SK-N-SH treated with all-trans-retinoic acid at 6 μM for 48 hours (cell line): ENCODE measurements at regions not wholly inside any gene's neighbourhood (a gene's known extent, or its start where the extent isn't known, plus 50 kb on each side); places are given as distances from the start of the nearest gene placed in this dataset.

Experiments used
- ATAC-seq: fragments of 200-7000 bp; cut with Tn5 transposase; 3 replicates; pipeline ENCODE4 v1.9.1; 2020; ENCODE audit warnings: mild to moderate bottlenecking, moderate library complexity
- ARNTL ChIP-seq: fragments of 450-650 bp; formaldehyde crosslinking; IDR thresholded peaks from 2 replicates; pipeline ENCODE4 v1.5.0; 2020; ENCODE audit warnings: low read depth, mild to moderate bottlenecking, moderate library complexity, borderline replicate concordance
- BACH2 ChIP-seq: fragments of 250-450 bp; sonication (Bioruptor Pico); IDR thresholded peaks from 2 replicates; pipeline ENCODE4 v1.9.0; 2021; ENCODE audit warnings: mild to moderate bottlenecking, borderline replicate concordance
- CSDC2 ChIP-seq: fragments of 250-450 bp; sonication (Bioruptor Pico); IDR thresholded peaks from 2 replicates; pipeline ENCODE4 v1.5.0; 2020; ENCODE audit warnings: mild to moderate bottlenecking, moderate library complexity
- GLIS3 ChIP-seq: fragments of 250-450 bp; sonication (Bioruptor Pico); IDR thresholded peaks from 2 replicates; pipeline ENCODE4 v1.5.0; 2020; ENCODE audit warnings: mild to moderate bottlenecking, moderate library complexity
- ISL1 ChIP-seq: fragments of 250-450 bp; sonication (Bioruptor Pico); IDR thresholded peaks from 2 replicates; pipeline ENCODE4 v2.1.2; 2022; ENCODE audit warnings: mild to moderate bottlenecking, moderate library complexity
- OSR1 ChIP-seq: fragments of 250-450 bp; sonication (Bioruptor Pico); IDR thresholded peaks from 2 replicates; pipeline ENCODE4 v1.8.0; 2022; ENCODE audit warnings: moderate library complexity, mild to moderate bottlenecking, inconsistent platforms
- PPARA ChIP-seq: fragments of 250-450 bp; sonication (Bioruptor Pico); IDR thresholded peaks from 2 replicates; pipeline ENCODE4 v1.5.0; 2020; ENCODE audit warnings: mild to moderate bottlenecking, borderline replicate concordance
- RARB ChIP-seq: fragments of 250-450 bp; sonication (Bioruptor Pico); IDR thresholded peaks from 2 replicates; pipeline ENCODE4 v1.8.0; 2021; ENCODE audit warnings: mild to moderate bottlenecking, moderate library complexity
- SNAI2 ChIP-seq: fragments of 250-450 bp; sonication (Bioruptor Pico); IDR thresholded peaks from 2 replicates; pipeline ENCODE4 v1.5.0; 2020; ENCODE audit warnings: mild to moderate bottlenecking, moderate library complexity
- TOX ChIP-seq: fragments of 250-450 bp; sonication (Bioruptor Pico); IDR thresholded peaks from 2 replicates; pipeline ENCODE4 v1.8.0; 2021; ENCODE audit warnings: mild to moderate bottlenecking, moderate library complexity, borderline replicate concordance
- ZC3H10 ChIP-seq: fragments of 250-450 bp; sonication (Bioruptor Pico); IDR thresholded peaks from 2 replicates; pipeline ENCODE4 v1.5.1; 2021; ENCODE audit warnings: mild to moderate bottlenecking, moderate library complexity
- ZFP3 ChIP-seq: fragments of 250-450 bp; sonication (Bioruptor Pico); IDR thresholded peaks from 2 replicates; pipeline ENCODE4 v1.5.0; 2020; ENCODE audit warnings: mild to moderate bottlenecking, moderate library complexity
- ZFP30 ChIP-seq: fragments of 450-650 bp; formaldehyde crosslinking; IDR thresholded peaks from 2 replicates; pipeline ENCODE4 v1.5.0; 2022; ENCODE audit warnings: mild to moderate bottlenecking, moderate library complexity
- ZNF565 ChIP-seq: fragments of 450-650 bp; formaldehyde crosslinking; conservative IDR thresholded peaks from 2 replicates; pipeline ENCODE4 v1.5.0; 2020; ENCODE audit warnings: low read depth, mild to moderate bottlenecking, moderate library complexity
- ZNF70 ChIP-seq: fragments of 450-650 bp; formaldehyde crosslinking; IDR thresholded peaks from 2 replicates; pipeline ENCODE4 v1.5.0; 2020; ENCODE audit warnings: mild to moderate bottlenecking, moderate library complexity
- ZNF8 ChIP-seq: fragments of 450-650 bp; formaldehyde crosslinking; IDR thresholded peaks from 2 replicates; pipeline ENCODE4 v1.5.0; 2020; ENCODE audit warnings: mild to moderate bottlenecking, moderate library complexity
- TF ChIP-seq, protein P1 (sequence below): fragments of 250-450 bp; sonication (Bioruptor Pico); IDR thresholded peaks from 2 replicates; pipeline ENCODE4 v1.8.0; 2021; ENCODE audit warnings: low read depth, mild to moderate bottlenecking, moderate library complexity, borderline replicate concordance
- TF ChIP-seq, protein P2 (sequence below): fragments of 250-450 bp; sonication (Bioruptor Pico); IDR thresholded peaks from 2 replicates; pipeline ENCODE4 v1.5.1; 2021; ENCODE audit warnings: mild to moderate bottlenecking, moderate library complexity
- TF ChIP-seq, protein P3 (sequence below): fragments of 250-450 bp; sonication (Bioruptor Pico); IDR thresholded peaks from 2 replicates; pipeline ENCODE4 v1.5.0; 2020; ENCODE audit warnings: mild to moderate bottlenecking, moderate library complexity
- TF ChIP-seq, protein P4 (sequence below): fragments of 250-450 bp; sonication (Bioruptor Pico); IDR thresholded peaks from 2 replicates; pipeline ENCODE4 v1.8.0; 2020; ENCODE audit warnings: mild to moderate bottlenecking, moderate library complexity, borderline replicate concordance

DNA sequence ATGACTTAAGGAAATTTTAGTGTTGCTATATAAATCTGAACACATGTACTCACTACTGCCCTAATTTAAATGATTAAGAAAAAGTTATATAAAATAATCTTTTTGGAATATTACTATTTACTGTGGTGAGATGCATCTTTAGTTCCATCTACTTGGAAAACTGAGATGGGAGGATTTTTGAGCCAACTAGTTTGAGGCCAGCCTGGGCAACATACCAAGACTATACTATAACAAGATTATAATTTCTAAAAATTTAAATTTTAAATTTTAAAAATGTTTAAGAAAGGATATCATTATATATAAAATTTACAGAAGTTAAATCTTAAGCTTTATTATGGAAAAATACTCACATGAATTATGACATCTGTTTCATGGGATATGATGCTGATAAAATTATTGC is 530.8 kb upstream of the IGFBP3 start:
- TF ChIP-seq ISL1 (no peak), CSDC2 (no peak), TOX (no peak), PPARA (CRISPR knock-in tag) (no peak)
- TF ChIP-seq, protein P1, sequence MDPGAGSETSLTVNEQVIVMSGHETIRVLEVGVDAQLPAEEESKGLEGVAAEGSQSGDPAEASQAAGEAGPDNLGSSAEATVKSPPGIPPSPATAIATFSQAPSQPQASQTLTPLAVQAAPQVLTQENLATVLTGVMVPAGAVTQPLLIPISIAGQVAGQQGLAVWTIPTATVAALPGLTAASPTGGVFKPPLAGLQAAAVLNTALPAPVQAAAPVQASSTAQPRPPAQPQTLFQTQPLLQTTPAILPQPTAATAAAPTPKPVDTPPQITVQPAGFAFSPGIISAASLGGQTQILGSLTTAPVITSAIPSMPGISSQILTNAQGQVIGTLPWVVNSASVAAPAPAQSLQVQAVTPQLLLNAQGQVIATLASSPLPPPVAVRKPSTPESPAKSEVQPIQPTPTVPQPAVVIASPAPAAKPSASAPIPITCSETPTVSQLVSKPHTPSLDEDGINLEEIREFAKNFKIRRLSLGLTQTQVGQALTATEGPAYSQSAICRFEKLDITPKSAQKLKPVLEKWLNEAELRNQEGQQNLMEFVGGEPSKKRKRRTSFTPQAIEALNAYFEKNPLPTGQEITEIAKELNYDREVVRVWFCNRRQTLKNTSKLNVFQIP (CRISPR knock-in tag) = no peak
- TF ChIP-seq, all 23 proteins: peak for 0

DNA sequence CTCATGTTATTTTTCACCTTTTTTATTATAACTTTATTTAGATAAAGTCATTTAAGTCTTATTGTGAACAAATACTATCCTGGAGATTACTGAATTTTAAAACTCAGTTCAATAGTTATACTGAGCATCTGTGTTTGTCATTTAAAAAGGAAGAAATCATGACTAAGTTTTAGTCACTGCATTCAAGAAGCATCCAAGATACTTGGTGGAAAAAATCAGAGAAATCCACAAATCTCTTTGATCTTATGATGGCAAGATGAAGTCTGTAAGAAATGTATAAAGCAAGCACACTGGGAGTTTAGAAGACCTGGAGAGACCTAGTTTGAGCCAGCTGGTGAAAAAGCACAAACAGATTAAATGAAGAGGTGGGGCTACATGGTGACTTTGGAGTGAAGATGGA is 529.8 kb upstream of the IGFBP3 start:
- TF ChIP-seq, protein P2, sequence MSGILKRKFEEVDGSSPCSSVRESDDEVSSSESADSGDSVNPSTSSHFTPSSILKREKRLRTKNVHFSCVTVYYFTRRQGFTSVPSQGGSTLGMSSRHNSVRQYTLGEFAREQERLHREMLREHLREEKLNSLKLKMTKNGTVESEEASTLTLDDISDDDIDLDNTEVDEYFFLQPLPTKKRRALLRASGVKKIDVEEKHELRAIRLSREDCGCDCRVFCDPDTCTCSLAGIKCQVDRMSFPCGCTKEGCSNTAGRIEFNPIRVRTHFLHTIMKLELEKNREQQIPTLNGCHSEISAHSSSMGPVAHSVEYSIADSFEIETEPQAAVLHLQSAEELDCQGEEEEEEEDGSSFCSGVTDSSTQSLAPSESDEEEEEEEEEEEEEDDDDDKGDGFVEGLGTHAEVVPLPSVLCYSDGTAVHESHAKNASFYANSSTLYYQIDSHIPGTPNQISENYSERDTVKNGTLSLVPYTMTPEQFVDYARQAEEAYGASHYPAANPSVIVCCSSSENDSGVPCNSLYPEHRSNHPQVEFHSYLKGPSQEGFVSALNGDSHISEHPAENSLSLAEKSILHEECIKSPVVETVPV (CRISPR knock-in tag) = no peak
- TF ChIP-seq ZC3H10 (CRISPR knock-in tag) (no peak), CSDC2 (no peak), ZNF8 (no peak), ZFP3 (no peak)
- TF ChIP-seq, protein P3, sequence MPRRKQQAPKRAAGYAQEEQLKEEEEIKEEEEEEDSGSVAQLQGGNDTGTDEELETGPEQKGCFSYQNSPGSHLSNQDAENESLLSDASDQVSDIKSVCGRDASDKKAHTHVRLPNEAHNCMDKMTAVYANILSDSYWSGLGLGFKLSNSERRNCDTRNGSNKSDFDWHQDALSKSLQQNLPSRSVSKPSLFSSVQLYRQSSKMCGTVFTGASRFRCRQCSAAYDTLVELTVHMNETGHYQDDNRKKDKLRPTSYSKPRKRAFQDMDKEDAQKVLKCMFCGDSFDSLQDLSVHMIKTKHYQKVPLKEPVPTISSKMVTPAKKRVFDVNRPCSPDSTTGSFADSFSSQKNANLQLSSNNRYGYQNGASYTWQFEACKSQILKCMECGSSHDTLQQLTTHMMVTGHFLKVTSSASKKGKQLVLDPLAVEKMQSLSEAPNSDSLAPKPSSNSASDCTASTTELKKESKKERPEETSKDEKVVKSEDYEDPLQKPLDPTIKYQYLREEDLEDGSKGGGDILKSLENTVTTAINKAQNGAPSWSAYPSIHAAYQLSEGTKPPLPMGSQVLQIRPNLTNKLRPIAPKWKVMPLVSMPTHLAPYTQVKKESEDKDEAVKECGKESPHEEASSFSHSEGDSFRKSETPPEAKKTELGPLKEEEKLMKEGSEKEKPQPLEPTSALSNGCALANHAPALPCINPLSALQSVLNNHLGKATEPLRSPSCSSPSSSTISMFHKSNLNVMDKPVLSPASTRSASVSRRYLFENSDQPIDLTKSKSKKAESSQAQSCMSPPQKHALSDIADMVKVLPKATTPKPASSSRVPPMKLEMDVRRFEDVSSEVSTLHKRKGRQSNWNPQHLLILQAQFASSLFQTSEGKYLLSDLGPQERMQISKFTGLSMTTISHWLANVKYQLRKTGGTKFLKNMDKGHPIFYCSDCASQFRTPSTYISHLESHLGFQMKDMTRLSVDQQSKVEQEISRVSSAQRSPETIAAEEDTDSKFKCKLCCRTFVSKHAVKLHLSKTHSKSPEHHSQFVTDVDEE (CRISPR knock-in tag) = no peak
- no peak for ATAC-seq

More for the DNA sequence above, 530.8 kb upstream of the IGFBP3 start:
- ATAC-seq = no peak

DNA sequence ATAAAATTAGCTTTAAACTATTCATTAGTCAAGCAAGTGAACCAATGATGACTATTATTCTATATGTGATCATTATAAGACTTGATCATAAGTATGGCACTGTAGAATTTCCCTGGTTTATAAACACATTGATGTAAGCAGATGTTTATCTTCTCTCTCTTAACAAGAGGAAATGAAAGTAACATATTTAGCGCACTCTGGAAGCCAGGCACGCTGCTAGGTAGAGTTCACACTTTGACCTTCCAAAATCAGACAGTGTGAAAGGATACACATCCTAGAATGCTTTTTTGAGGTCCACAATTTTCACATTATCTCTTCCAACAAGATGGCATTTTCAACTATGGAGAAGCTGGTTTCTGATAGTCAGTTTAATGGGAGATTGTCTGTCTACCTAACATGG is 529.4 kb upstream of the IGFBP3 start:
- TF ChIP-seq ZFP30 (CRISPR knock-in tag) = no peak
- TF ChIP-seq SNAI2 = no peak
- TF ChIP-seq ZNF565 = no peak
- TF ChIP-seq ZFP3 = no peak
- no peak for ATAC-seq

DNA sequence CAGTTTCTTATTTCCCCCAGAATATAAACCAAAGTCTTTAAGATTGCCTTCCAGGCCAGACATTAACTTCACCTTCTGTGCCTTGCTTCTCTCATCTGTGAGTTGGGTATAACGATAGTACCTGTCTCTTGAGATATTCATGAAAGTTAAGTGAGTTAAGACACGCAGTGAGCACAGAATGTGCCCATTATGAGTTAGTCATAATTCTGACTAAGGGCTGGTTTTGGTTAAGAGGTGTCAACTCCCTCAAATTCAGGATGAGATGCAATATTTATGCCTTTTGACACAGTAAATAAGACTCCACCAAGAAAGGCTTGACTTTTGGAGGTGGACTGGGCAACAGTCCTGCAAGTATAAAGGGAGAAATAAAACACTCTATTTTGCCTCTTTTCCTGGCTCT is 528.7 kb upstream of the IGFBP3 start:
- ATAC-seq = no peak
- no peak for TF ChIP-seq OSR1 (CRISPR knock-in tag)
- no peak for TF ChIP-seq ZFP30 (CRISPR knock-in tag)
- TF ChIP-seq, protein P3 (CRISPR knock-in tag) = no peak

DNA sequence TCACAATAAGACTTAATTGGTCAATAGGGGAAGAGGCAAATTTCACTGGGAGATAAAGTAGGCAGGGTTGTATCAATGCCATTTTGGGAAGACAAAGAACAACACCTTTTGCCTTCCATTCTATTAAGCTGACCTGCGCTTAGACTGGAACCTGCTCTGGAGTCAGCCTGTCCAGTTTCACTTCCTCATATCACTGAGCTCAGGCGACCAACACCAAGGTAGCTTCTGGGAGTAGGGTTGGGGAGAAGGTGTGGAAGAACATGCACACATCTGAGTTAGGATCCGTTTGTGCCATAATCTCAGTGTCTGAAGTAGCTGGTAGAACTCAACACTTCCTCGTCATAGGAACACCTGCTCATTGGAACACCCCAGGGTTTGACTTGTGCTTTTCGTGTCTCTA is 527.4 kb upstream of the IGFBP3 start:
- no peak for ATAC-seq
- TF ChIP-seq ISL1 = no peak
- TF ChIP-seq ZC3H10 (CRISPR knock-in tag) = no peak
- TF ChIP-seq BACH2 (CRISPR knock-in tag) = no peak
- TF ChIP-seq RARB (CRISPR knock-in tag) = no peak
- TF ChIP-seq, protein P4, sequence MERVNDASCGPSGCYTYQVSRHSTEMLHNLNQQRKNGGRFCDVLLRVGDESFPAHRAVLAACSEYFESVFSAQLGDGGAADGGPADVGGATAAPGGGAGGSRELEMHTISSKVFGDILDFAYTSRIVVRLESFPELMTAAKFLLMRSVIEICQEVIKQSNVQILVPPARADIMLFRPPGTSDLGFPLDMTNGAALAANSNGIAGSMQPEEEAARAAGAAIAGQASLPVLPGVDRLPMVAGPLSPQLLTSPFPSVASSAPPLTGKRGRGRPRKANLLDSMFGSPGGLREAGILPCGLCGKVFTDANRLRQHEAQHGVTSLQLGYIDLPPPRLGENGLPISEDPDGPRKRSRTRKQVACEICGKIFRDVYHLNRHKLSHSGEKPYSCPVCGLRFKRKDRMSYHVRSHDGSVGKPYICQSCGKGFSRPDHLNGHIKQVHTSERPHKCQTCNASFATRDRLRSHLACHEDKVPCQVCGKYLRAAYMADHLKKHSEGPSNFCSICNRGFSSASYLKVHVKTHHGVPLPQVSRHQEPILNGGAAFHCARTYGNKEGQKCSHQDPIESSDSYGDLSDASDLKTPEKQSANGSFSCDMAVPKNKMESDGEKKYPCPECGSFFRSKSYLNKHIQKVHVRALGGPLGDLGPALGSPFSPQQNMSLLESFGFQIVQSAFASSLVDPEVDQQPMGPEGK (CRISPR knock-in tag) = no peak
- no peak for TF ChIP-seq ZFP3
- TF ChIP-seq TOX = no peak
- no peak for TF ChIP-seq ZNF565
- no peak for TF ChIP-seq PPARA (CRISPR knock-in tag)
- TF ChIP-seq ZFP30 (CRISPR knock-in tag) = no peak
- no peak for TF ChIP-seq ZNF70 (CRISPR knock-in tag)
- TF ChIP-seq ARNTL = no peak
- no peak for TF ChIP-seq SNAI2
- TF ChIP-seq GLIS3 = no peak
- TF ChIP-seq, protein P2 (CRISPR knock-in tag) = no peak
